ENCODE measurements at regions not wholly inside any gene's neighbourhood (a gene's known extent, or its start where the extent isn't known, plus 50 kb on each side); places are given as distances from the start of the nearest gene placed in this dataset.

- H3K9me3 ChIP-seq = no peaks in the 10 kb centered on the region
- no peaks in the 10 kb centered on the region for H3K4me1 ChIP-seq (ENCODE audit: control insufficient read depth in 1 of 2, insufficient read depth in 1 of 2, low read depth in 1 of 2, low read length in 1 of 2)
- H3K4me3 ChIP-seq (ENCODE audit: low read depth in 1 of 2, low read length in 1 of 2) = no peak overlapping the region
- no peak overlapping the region for H3K27ac ChIP-seq
- no peaks in the 10 kb centered on the region for H3K36me3 ChIP-seq
- H3K27me3 ChIP-seq = no peaks in the 10 kb centered on the region
- no peak for TF ChIP-seq CTCF (IDR thresholded peaks at IDR 0.05)
Measured at GRCh38 chr2:192854031-192854430, 659.3 kb upstream of the TMEFF2 start.

- H3K4me3 ChIP-seq (ENCODE audit: low read depth in 1 of 2, low read length in 1 of 2) = no peak overlapping the region
- H3K27me3 ChIP-seq = no peaks in the 10 kb centered on the region
- no peaks in the 10 kb centered on the region for H3K9me3 ChIP-seq
- no peaks in the 10 kb centered on the region for H3K36me3 ChIP-seq
- no peak for TF ChIP-seq CTCF (IDR thresholded peaks at IDR 0.05)
- no peak overlapping the region for H3K27ac ChIP-seq
- H3K4me1 ChIP-seq (ENCODE audit: control insufficient read depth in 1 of 2, insufficient read depth in 1 of 2, low read depth in 1 of 2, low read length in 1 of 2) = no peaks in the 10 kb centered on the region
Measured at GRCh38 chr2:192828947-192829346, 634.2 kb upstream of the TMEFF2 start.

GRCh38 chr2:192828175-192828574 lies 633.4 kb upstream of the TMEFF2 start:
- Histone ChIP-seq H3K27me3 (no peaks in the 10 kb centered on the region), H3K4me1 (ENCODE audit: control insufficient read depth in 1 of 2, insufficient read depth in 1 of 2, low read depth in 1 of 2, low read length in 1 of 2) (no peaks in the 10 kb centered on the region)
- TF ChIP-seq CTCF (IDR thresholded peaks at IDR 0.05) = no peak

GRCh38 chr2:192827735-192828134 lies 633.0 kb upstream of the TMEFF2 start:
- H3K4me3 ChIP-seq (ENCODE audit: low read depth in 1 of 2, low read length in 1 of 2) = no peak overlapping the region
- H3K27ac ChIP-seq = no peak overlapping the region
- no peaks in the 10 kb centered on the region for H3K4me1 ChIP-seq (ENCODE audit: control insufficient read depth in 1 of 2, insufficient read depth in 1 of 2, low read depth in 1 of 2, low read length in 1 of 2)
- no peaks in the 10 kb centered on the region for H3K9me3 ChIP-seq
- H3K27me3 ChIP-seq = no peaks in the 10 kb centered on the region
- H3K36me3 ChIP-seq = no peaks in the 10 kb centered on the region
- TF ChIP-seq CTCF (IDR thresholded peaks at IDR 0.05) = no peak

More at GRCh38 chr2:192828175-192828574, 633.4 kb upstream of the TMEFF2 start:
- Histone ChIP-seq H3K9me3 (no peaks in the 10 kb centered on the region), H3K4me3 (ENCODE audit: low read depth in 1 of 2, low read length in 1 of 2) (no peak overlapping the region), H3K36me3 (no peaks in the 10 kb centered on the region), H3K27ac (no peak overlapping the region)

- Histone ChIP-seq H3K4me3 (ENCODE audit: low read depth in 1 of 2, low read length in 1 of 2) (no peak overlapping the region), H3K27ac (no peak overlapping the region)
- no peak for TF ChIP-seq CTCF (IDR thresholded peaks at IDR 0.05)
Measured at GRCh38 chr2:192814376-192814775, 619.6 kb upstream of the TMEFF2 start.

GRCh38 chr2:192813341-192813740 lies 618.6 kb upstream of the TMEFF2 start:
- Histone ChIP-seq H3K9me3 (no peaks in the 10 kb centered on the region), H3K4me3 (ENCODE audit: low read depth in 1 of 2, low read length in 1 of 2) (no peak overlapping the region), H3K27me3 (no peaks in the 10 kb centered on the region), H3K27ac (no peak overlapping the region), H3K36me3 (no peaks in the 10 kb centered on the region), H3K4me1 (ENCODE audit: control insufficient read depth in 1 of 2, insufficient read depth in 1 of 2, low read depth in 1 of 2, low read length in 1 of 2) (no peaks in the 10 kb centered on the region)
- TF ChIP-seq CTCF (IDR thresholded peaks at IDR 0.05) = no peak

More at GRCh38 chr2:192814376-192814775, 619.6 kb upstream of the TMEFF2 start:
- H3K27me3 ChIP-seq = no peaks in the 10 kb centered on the region
- peaks cover 3% of the 10 kb centered on the region for H3K9me3 ChIP-seq
- no peaks in the 10 kb centered on the region for H3K4me1 ChIP-seq (ENCODE audit: control insufficient read depth in 1 of 2, insufficient read depth in 1 of 2, low read depth in 1 of 2, low read length in 1 of 2)
- no peaks in the 10 kb centered on the region for H3K36me3 ChIP-seq
